Skeletal muscle tissue (tissue), 3 donors: ENCODE measurements at regions not wholly inside any gene's neighbourhood (a gene's known extent, or its start where the extent isn't known, plus 50 kb on each side); places are given as distances from the start of the nearest gene placed in this dataset.

ENCODE experiments used
- H3K27ac ChIP-seq: one replicate; pipeline ENCODE4 v1.7.0; 2013; ENCODE audit warnings: mild to moderate bottlenecking, low read depth, low read length, inconsistent platforms
- H3K27me3 ChIP-seq, 3 donors: one replicate each; pipeline ENCODE4 v1.7.0; 2013; ENCODE audit warnings: low read length in 3 of 3; ENCODE audit not compliant: control insufficient read depth in 3 of 3, insufficient read depth in 3 of 3
- H3K36me3 ChIP-seq, 3 donors: one replicate each; pipeline ENCODE4 v1.7.0; 2013; ENCODE audit warnings: low read length in 3 of 3; ENCODE audit not compliant: control insufficient read depth in 3 of 3, insufficient read depth in 3 of 3
- H3K4me1 ChIP-seq, 3 donors: one replicate each; pipeline ENCODE4 v1.7.0; 2013; ENCODE audit warnings: low read length in 3 of 3, mild to moderate bottlenecking in 3 of 3; ENCODE audit not compliant: control insufficient read depth in 3 of 3, insufficient read depth in 3 of 3
- H3K4me3 ChIP-seq, 3 donors: one replicate each; pipeline ENCODE4 v1.7.0; 2013; ENCODE audit warnings: low read length in 3 of 3
- H3K9ac ChIP-seq, 3 donors: one replicate each; pipeline ENCODE4 v1.7.0; 2013; ENCODE audit warnings: low read length in 3 of 3, mild to moderate bottlenecking in 3 of 3, moderate library complexity in 2 of 3, low read depth in 1 of 3
- H3K9me3 ChIP-seq, 3 donors: one replicate each; pipeline ENCODE4 v1.7.0; 2013; ENCODE audit warnings: low read length in 3 of 3; ENCODE audit not compliant: control insufficient read depth in 3 of 3
- donor health status: Osteomylitis.

DNA sequence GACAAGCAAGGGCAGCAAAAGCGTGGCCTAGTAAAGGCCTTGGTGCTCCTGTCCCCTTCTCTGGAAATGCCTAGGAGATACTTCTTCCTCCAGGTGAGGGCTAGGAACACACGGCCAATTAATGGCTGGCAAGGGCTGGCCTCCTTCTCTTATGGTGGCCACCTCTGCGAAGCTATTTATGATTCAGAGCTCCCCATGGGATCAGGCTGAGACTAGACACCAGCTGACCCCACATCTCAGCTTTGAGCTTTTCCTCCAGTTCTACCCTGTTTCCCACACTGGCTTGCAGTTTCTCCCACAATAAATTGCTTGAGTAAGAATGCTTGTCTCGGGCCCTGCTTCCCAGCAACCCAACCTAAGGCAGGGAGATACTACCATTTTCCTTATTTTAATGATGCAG, 53.7 kb downstream of the CAMK2N1 start:
- no peak overlapping the region for H3K4me3 ChIP-seq
- H3K9ac ChIP-seq = no peak overlapping the region
- H3K27ac ChIP-seq = no peak overlapping the region
- H3K4me1 ChIP-seq = no peaks in the 10 kb centered on the region
- H3K27me3 ChIP-seq = peaks cover 8 to 36% (median 26%) of the 10 kb centered on the region in 3 donors
- H3K9me3 ChIP-seq = no peaks in the 10 kb centered on the region
- no peaks in the 10 kb centered on the region for H3K36me3 ChIP-seq

DNA sequence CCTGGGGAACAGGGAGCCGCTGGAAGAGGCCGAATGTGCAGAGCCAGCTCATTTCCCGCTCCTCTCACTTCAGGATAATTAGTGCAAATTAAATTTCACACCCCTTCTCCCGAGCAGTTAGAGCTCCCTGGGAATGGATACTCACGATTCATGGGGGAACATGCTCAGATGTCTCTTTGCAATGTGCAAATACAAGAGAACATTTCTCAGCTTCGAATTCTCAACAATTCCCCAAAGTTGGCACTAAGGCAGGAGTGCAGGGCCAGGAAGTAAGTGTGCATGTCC, 54.9 kb downstream of the CAMK2N1 start:
- no peaks in the 10 kb centered on the region for H3K9me3 ChIP-seq
- H3K36me3 ChIP-seq = no peaks in the 10 kb centered on the region
- no peak overlapping the region for H3K27ac ChIP-seq
- no peak overlapping the region for H3K9ac ChIP-seq
- no peak overlapping the region for H3K4me3 ChIP-seq
- H3K4me1 ChIP-seq = no peaks in the 10 kb centered on the region
- H3K27me3 ChIP-seq = peaks cover 8 to 29% (median 24%) of the 10 kb centered on the region in 3 donors

DNA sequence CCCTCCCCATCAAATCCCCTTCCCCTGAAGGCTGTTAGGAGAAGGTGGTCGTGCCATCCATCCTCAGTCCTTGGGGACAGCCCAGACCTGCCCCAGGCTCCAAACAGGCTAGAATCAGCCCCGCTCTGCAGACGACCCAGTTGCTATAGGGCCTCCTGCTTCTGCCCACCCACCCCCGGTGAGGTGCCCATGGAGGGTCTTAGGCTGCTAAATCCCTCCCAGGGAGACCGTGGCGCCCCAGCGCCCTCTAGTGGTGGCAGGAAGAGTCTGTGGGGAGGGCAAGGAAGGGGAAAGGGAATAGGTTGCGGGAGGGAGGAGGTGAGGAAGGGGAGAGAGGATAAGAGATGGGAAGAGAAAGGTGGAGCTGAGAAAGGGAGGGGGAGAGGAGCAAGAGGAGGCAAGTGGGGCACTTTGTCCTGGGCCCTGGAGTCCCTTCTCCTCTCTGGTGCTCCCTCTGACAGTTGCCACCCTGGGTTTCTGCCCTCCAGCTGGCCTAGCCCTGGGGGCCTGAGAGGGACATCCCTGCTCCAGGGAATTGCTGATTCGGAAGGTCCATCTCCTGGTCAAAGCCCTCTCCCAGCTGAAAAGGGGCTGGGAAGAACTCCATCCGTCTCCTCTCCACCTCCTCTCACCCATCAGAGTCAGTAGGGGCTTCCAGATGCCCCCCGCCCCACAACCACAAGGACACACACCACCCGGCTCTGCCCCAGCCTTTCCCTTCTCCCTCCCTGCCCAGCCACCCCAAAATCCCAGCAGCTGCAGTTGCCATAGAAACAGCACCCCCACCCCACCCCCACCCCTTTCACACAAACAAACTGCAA, 55.4 kb downstream of the CAMK2N1 start:
- H3K27ac ChIP-seq = no peak overlapping the region
- peaks cover 3 to 24% (median 19%) of the 10 kb centered on the region in 3 donors for H3K27me3 ChIP-seq
- no peaks in the 10 kb centered on the region for H3K36me3 ChIP-seq
- no peak overlapping the region for H3K4me3 ChIP-seq
- no peaks in the 10 kb centered on the region for H3K4me1 ChIP-seq
- no peaks in the 10 kb centered on the region for H3K9me3 ChIP-seq
- H3K9ac ChIP-seq = no peak overlapping the region

DNA sequence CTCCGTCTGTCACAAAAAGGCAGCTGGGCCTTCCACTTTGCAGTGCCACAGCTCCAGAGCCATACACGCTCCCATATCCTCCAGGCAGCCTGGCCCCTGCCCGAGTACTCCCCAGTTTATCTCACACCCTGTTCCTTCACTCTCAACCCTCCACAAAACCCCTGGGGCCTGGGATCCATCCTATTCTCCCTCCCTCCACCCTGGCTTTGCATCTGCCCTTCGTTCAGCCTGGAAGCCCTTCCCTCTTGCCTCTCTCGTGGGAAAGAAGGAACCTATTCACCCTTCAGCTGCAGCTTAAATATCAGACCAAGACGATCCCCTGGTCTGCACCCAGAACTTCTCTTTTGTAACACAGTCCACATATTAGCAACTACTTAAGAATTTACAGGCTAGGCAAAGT, 56.7 kb downstream of the CAMK2N1 start:
- H3K27ac ChIP-seq = peak overlapping the region; percentile 12
- H3K4me1 ChIP-seq = no peaks in the 10 kb centered on the region
- H3K27me3 ChIP-seq = peaks cover 0 to 19% (median 10%) of the 10 kb centered on the region in 3 donors
- H3K9me3 ChIP-seq = no peaks in the 10 kb centered on the region
- H3K4me3 ChIP-seq = no peak overlapping the region
- no peak overlapping the region for H3K9ac ChIP-seq
- H3K36me3 ChIP-seq = no peaks in the 10 kb centered on the region

DNA sequence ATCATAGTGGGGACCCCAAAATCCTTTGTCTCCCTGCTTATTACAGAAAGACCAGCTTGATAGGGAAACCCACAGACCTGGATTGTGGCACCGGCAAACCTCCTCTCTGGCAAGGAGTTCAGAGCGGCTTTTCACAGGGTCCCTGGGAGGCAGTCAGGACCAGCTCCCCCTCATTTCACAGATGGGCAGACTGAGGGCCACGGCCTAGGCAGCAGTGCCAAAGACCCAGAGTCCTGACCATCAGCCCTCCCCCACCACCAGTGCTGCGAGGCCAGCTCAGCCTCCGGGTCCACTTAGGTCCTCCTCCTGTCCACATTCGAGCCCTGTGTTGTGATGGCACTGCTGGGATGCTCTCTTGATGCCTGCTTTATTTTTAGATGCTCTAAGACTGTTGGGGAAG, 57.2 kb downstream of the CAMK2N1 start:
- H3K9me3 ChIP-seq = no peaks in the 10 kb centered on the region
- H3K27ac ChIP-seq = peak overlapping the region; percentile 12
- H3K4me1 ChIP-seq = no peaks in the 10 kb centered on the region
- H3K4me3 ChIP-seq = no peak overlapping the region
- H3K27me3 ChIP-seq = peaks cover 0 to 19% (median 10%) of the 10 kb centered on the region in 3 donors
- H3K9ac ChIP-seq = no peak overlapping the region
- no peaks in the 10 kb centered on the region for H3K36me3 ChIP-seq

DNA sequence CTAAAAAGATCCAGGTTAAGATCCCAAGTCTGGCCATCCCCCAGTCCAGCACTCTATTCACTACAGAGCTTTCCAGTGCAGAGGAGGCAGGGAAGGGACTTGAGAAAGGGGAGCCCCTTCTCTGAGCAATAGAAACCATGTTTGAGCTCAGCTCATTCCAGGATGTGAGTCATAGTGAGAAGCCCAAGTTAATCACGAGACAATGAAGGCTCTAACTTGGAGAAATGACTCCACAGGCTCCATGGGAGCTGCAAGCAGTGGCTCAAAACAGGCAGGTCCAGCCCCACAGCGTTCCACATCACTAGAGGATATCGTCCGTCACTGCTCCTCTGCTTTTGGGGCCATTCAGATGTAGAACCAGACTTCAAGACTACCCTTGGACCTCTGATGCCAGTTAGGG, 59.1 kb downstream of the CAMK2N1 start:
- no peaks in the 10 kb centered on the region for H3K36me3 ChIP-seq
- no peak overlapping the region for H3K4me3 ChIP-seq
- H3K9me3 ChIP-seq = peaks cover 0 to 2% (median 2%) of the 10 kb centered on the region in 3 donors
- H3K27me3 ChIP-seq = peaks cover 0 to 16% (median 10%) of the 10 kb centered on the region in 3 donors
- no peak overlapping the region for H3K27ac ChIP-seq
- no peaks in the 10 kb centered on the region for H3K4me1 ChIP-seq
- no peak overlapping the region for H3K9ac ChIP-seq

DNA sequence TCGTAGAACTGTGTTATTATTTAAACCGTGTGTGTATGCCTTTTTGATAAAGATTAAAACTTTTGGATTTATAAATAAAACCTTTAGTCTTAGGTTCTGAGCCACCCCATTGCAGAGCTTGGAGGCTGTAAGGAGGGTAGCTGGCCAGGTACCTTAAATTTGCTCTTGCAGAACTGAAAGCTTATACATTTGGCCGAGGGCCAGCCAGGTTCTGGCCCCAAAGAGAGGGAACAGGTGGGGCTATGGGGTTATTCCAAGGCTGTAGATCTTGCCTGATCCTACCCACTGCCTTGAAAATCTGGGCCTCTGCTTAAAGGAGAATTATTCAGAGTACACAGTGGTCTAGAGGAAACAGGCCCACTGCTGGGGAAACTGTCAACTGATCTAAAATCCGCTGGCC, 59.6 kb downstream of the CAMK2N1 start:
- Histone ChIP-seq H3K27me3 (peaks cover 0 to 12% (median 10%) of the 10 kb centered on the region in 3 donors), H3K4me1 (no peaks in the 10 kb centered on the region), H3K4me3 (no peak overlapping the region), H3K9me3 (peaks cover 0 to 2% (median 2%) of the 10 kb centered on the region in 3 donors), H3K9ac (no peak overlapping the region), H3K27ac (no peak overlapping the region), H3K36me3 (no peaks in the 10 kb centered on the region)

DNA sequence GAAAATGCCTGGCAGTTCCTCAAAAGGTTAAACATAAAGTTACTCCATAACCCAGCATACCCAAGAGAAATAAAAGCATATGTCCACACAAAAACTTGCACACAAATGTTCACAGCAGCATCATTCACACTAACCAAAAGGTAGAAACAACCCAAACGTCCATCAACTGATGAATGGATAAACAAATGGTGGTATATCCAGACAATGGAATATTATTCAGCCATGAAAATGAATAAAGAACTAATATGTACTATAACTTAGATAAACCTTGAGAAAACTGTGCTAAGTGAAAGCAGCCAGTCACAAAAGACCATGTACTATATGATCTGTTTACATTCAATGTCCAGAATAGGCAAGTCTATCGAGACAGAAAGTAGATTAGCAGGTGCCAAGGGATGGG, 60.4 kb downstream of the CAMK2N1 start:
- H3K27ac ChIP-seq = no peak overlapping the region
- no peaks in the 10 kb centered on the region for H3K4me1 ChIP-seq
- H3K4me3 ChIP-seq = no peak overlapping the region
- no peak overlapping the region for H3K9ac ChIP-seq
- H3K27me3 ChIP-seq = peaks cover 0 to 7% (median 5%) of the 10 kb centered on the region in 3 donors
- H3K9me3 ChIP-seq = peaks cover 0 to 2% (median 2%) of the 10 kb centered on the region in 3 donors
- H3K36me3 ChIP-seq = no peaks in the 10 kb centered on the region

DNA sequence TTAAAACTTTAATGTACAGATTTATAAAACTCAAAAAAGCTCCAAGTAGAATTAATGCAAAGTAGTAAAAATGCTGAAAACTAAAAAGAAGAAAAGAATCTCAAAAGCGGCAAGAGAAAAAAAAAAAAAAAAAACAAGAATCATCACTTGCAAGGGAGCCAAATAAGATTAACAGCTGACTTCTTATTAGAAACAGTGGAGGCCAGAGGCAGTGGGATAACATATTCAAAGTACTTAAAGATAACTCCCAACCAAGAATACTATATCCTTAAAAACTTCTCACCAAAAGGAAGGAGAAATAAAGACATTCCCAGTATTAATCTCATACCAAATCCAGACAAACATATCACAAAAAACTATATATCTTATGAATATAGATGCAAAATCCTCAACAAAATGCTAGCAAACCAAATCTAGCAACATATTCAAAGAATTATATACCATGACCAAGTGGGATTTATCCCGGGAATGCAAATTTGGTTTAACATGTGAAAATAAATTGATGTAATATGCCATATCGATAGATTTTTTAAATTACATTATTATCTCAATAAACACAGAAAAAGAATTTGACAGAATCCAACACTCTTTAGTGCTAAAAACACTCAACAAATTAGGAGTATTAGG, 62.7 kb downstream of the CAMK2N1 start:
- Histone ChIP-seq H3K27me3 (peaks cover 0 to 10% (median 4%) of the 10 kb centered on the region in 3 donors), H3K9ac (no peak overlapping the region), H3K4me1 (no peaks in the 10 kb centered on the region), H3K27ac (no peak overlapping the region), H3K9me3 (peaks cover 0 to 2% (median 2%) of the 10 kb centered on the region in 3 donors), H3K36me3 (no peaks in the 10 kb centered on the region), H3K4me3 (no peak overlapping the region)

DNA sequence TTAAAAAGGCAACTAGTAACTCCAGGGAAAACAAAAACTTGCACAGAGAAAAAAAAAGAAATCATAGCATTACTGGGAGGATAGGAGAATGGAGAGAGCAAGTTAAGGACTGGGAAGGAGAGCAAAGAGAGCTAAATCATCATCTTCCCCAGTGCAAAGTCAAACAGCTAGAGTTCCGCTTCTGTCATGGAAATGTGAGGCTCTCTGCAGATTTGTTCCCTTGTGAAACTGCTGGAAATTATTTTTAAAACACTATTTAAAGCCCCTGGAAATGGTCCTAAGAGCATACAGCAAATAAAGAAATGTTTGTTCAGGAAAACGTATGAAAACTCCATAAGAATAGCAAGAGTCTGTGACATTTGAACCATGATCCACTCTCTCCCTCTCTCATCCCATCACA, 64.6 kb downstream of the CAMK2N1 start:
- H3K4me1 ChIP-seq = no peaks in the 10 kb centered on the region
- no peaks in the 10 kb centered on the region for H3K36me3 ChIP-seq
- peaks cover 0 to 2% (median 2%) of the 10 kb centered on the region in 3 donors for H3K9me3 ChIP-seq
- H3K27ac ChIP-seq = no peak overlapping the region
- no peak overlapping the region for H3K4me3 ChIP-seq
- H3K27me3 ChIP-seq = peaks cover 0 to 13% (median 4%) of the 10 kb centered on the region in 3 donors
- no peak overlapping the region for H3K9ac ChIP-seq
